Loucy (cell line): ENCODE measurements at regions not wholly inside any gene's neighbourhood (a gene's known extent, or its start where the extent isn't known, plus 50 kb on each side); places are given as distances from the start of the nearest gene placed in this dataset.
A peak's percentile ranks its signal among the peaks of the same experiment; 100 is the strongest.
"Not testable (repeated sequence)": the region's sequence is repeated elsewhere in the genome, so short reads cannot be mapped to it uniquely, and the experiment has no call there.

Source experiments
- H2AFZ ChIP-seq: fragments of 200-600 bp; sonication (generic); 2 replicates; pipeline ENCODE4 v1.6.0; 2016; ENCODE audit warnings: antibody characterized with exemption, mild to moderate bottlenecking, low read length, moderate library complexity
- H3F3A ChIP-seq: fragments of 200-600 bp; 2 replicates; pipeline ENCODE4 v1.6.0; 2016; ENCODE audit warnings: antibody characterized with exemption, low read depth, mild to moderate bottlenecking
- H3K27me3 ChIP-seq: fragments of 200-600 bp; sonication (generic); 2 replicates; pipeline ENCODE4 v1.6.1; 2014; ENCODE audit warnings: low read length, mild to moderate bottlenecking; ENCODE audit not compliant: insufficient read depth, poor library complexity, severe bottlenecking
- H3K36me3 ChIP-seq: fragments of 200-600 bp; sonication (generic); 2 replicates; pipeline ENCODE4 v1.6.1; 2016; ENCODE audit warnings: low read length; ENCODE audit not compliant: insufficient read depth
- H3K4me1 ChIP-seq: fragments of 200-600 bp; sonication (generic); 2 replicates; pipeline ENCODE4 v1.5.1; 2014; ENCODE audit warnings: low read length, mild to moderate bottlenecking; ENCODE audit not compliant: insufficient read depth, poor library complexity, severe bottlenecking
- H3K4me2 ChIP-seq: fragments of 200-600 bp; sonication (generic); 2 replicates; pipeline ENCODE4 v1.6.0; 2014; ENCODE audit warnings: antibody characterized with exemption, low read length, low read depth, mild to moderate bottlenecking; ENCODE audit not compliant: poor library complexity, severe bottlenecking
- H3K4me3 ChIP-seq: fragments of 200-600 bp; sonication (generic); 2 replicates; pipeline ENCODE4 v1.5.1; 2014; ENCODE audit warnings: low read length, mild to moderate bottlenecking, mixed read lengths; ENCODE audit not compliant: poor library complexity, severe bottlenecking
- H3K79me2 ChIP-seq: fragments of 200-600 bp; sonication (generic); 2 replicates; pipeline ENCODE4 v1.6.1; 2014; ENCODE audit warnings: low read length; ENCODE audit not compliant: insufficient read depth
- H3K9ac ChIP-seq: fragments of 200-600 bp; sonication (generic); 2 replicates; pipeline ENCODE4 v1.6.0; 2014; ENCODE audit warnings: mild to moderate bottlenecking, low read depth, low read length, moderate library complexity; ENCODE audit not compliant: poor library complexity, severe bottlenecking
- H3K9me2 ChIP-seq: fragments of 200-600 bp; sonication (generic); replicated peaks from 2 replicates; pipeline ENCODE4 v1.6.1; 2016; ENCODE audit warnings: low read depth, low read length, mixed read lengths
- H3K9me3 ChIP-seq: fragments of 200-600 bp; sonication (generic); 2 replicates; pipeline ENCODE4 v1.6.1; 2014; ENCODE audit warnings: mild to moderate bottlenecking, antibody characterized with exemption, low read length, low read depth; ENCODE audit not compliant: insufficient read depth
- H4K20me1 ChIP-seq: fragments of 200-600 bp; sonication (generic); 2 replicates; pipeline ENCODE4 v1.6.0; 2014; ENCODE audit warnings: antibody characterized with exemption, low read length, mild to moderate bottlenecking; ENCODE audit not compliant: insufficient read depth, poor library complexity, severe bottlenecking
- EZH2phosphoT487 ChIP-seq: fragments of 200-600 bp; IDR thresholded peaks from 2 replicates; pipeline ENCODE4 v1.6.1; 2018; ENCODE audit warnings: antibody characterized with exemption, mild to moderate bottlenecking, moderate library complexity, borderline replicate concordance
- TF ChIP-seq, protein P1 (sequence below): fragments of 200-600 bp; sonication (generic); conservative IDR thresholded peaks from 2 replicates; pipeline ENCODE4 v1.5.1; 2014; ENCODE audit warnings: mild to moderate bottlenecking, antibody characterized with exemption, low read length

GRCh38 chr1:174093789-174094188 is 65.5 kb upstream of the RABGAP1L start:
- not testable (repeated sequence) for H3F3A ChIP-seq, H3K36me3 ChIP-seq, H3K79me2 ChIP-seq, H3K4me3 ChIP-seq, H3K9ac ChIP-seq, H3K4me2 ChIP-seq, H3K9me3 ChIP-seq, H3K27me3 ChIP-seq, H4K20me1 ChIP-seq, H3K9me2 ChIP-seq, H3K4me1 ChIP-seq
- 0 out of 2 replicates have a peak overlapping the region, but pooled peaks have one; percentile 46 for H2AFZ ChIP-seq
- TF ChIP-seq, protein P1, sequence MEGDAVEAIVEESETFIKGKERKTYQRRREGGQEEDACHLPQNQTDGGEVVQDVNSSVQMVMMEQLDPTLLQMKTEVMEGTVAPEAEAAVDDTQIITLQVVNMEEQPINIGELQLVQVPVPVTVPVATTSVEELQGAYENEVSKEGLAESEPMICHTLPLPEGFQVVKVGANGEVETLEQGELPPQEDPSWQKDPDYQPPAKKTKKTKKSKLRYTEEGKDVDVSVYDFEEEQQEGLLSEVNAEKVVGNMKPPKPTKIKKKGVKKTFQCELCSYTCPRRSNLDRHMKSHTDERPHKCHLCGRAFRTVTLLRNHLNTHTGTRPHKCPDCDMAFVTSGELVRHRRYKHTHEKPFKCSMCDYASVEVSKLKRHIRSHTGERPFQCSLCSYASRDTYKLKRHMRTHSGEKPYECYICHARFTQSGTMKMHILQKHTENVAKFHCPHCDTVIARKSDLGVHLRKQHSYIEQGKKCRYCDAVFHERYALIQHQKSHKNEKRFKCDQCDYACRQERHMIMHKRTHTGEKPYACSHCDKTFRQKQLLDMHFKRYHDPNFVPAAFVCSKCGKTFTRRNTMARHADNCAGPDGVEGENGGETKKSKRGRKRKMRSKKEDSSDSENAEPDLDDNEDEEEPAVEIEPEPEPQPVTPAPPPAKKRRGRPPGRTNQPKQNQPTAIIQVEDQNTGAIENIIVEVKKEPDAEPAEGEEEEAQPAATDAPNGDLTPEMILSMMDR = peak; percentile 47

- TF ChIP-seq, protein P1 = no peak
- no peak for TF ChIP-seq EZH2phosphoT487
- Histone ChIP-seq H3K27me3 (no peaks in the 10 kb centered on the region), H3K4me2 (no peak overlapping the region), H3K9ac (no peak overlapping the region), H4K20me1 (no peaks in the 10 kb centered on the region), H3K79me2 (no peaks in the 10 kb centered on the region), H3F3A (no peaks in the 10 kb centered on the region), H3K9me3 (no peaks in the 10 kb centered on the region), H3K9me2 (no peaks in the 10 kb centered on the region), H3K36me3 (no peaks in the 10 kb centered on the region), H3K4me1 (no peaks in the 10 kb centered on the region), H3K4me3 (no peak overlapping the region), H2AFZ (no peak overlapping the region)
Measured at GRCh38 chr1:174090471-174090870, 68.3 kb upstream of the RC3H1 start.

- H3F3A ChIP-seq = no peaks in the 10 kb centered on the region
- no peaks in the 10 kb centered on the region for H4K20me1 ChIP-seq
- H3K9me2 ChIP-seq = no peaks in the 10 kb centered on the region
- TF ChIP-seq EZH2phosphoT487 = no peak
- TF ChIP-seq, protein P1 = no peak
- H3K9me3 ChIP-seq = no peaks in the 10 kb centered on the region
- no peak overlapping the region for H3K9ac ChIP-seq
- H3K36me3 ChIP-seq = no peaks in the 10 kb centered on the region
- H2AFZ ChIP-seq = no peak overlapping the region
- no peaks in the 10 kb centered on the region for H3K79me2 ChIP-seq
- no peaks in the 10 kb centered on the region for H3K27me3 ChIP-seq
- no peak overlapping the region for H3K4me3 ChIP-seq
- H3K4me1 ChIP-seq = peaks cover 17% of the 10 kb centered on the region
- no peak overlapping the region for H3K4me2 ChIP-seq
Measured at GRCh38 chr1:174080819-174081218, 58.7 kb upstream of the RC3H1 start.
